Body of pancreas (tissue), 4 donors: ENCODE measurements at regions not wholly inside any gene's neighbourhood (a gene's known extent, or its start where the extent isn't known, plus 50 kb on each side); places are given as distances from the start of the nearest gene placed in this dataset.

ENCODE experiments used
- ATAC-seq: fragments of 150-250 bp; one replicate; pipeline ENCODE4 v1.9.1; 2016
- DNase-seq, 4 donors: peaks; one replicate each; pipeline ENCODE4 v3.0.0-alpha.2; 2019
- H3K27ac ChIP-seq, 4 donors: fragments of 200-600 bp; sonication (generic); 1 replicate in 3 of 4; 2 replicates in 1 of 4; pipeline versions ENCODE4 v1.5.1 to v1.6.1; 2016 to 2019; ENCODE audit warnings: mild to moderate bottlenecking in 1 of 4, mixed read lengths in 1 of 4, moderate library complexity in 1 of 4
- H3K27me3 ChIP-seq, 2 donors: fragments of 200-600 bp; sonication (generic); one replicate each; pipeline ENCODE4 v1.6.0; 2016; ENCODE audit warnings: mild to moderate bottlenecking in 1 of 2
- H3K36me3 ChIP-seq, 2 donors: fragments of 200-600 bp; sonication (generic); replicated peaks in 1 of 2; 2 replicates each; pipeline ENCODE4 v1.5.1; 2016; ENCODE audit warnings: low read depth in 2 of 2; ENCODE audit not compliant: insufficient read depth in 1 of 2
- H3K4me1 ChIP-seq: fragments of 200-600 bp; sonication (generic); one replicate; pipeline ENCODE4 v1.6.0; 2016
- H3K4me3 ChIP-seq, 2 donors: fragments of 200-600 bp; sonication (generic); 1 replicate in 1 of 2; 2 replicates in 1 of 2; pipeline ENCODE4 v1.5.1; 2016 to 2019
- H3K9me3 ChIP-seq, 3 donors: fragments of 200-600 bp; sonication (generic); 1 replicate in 2 of 3; 2 replicates in 1 of 3; pipeline ENCODE4 v1.5.1; 2016
- CTCF ChIP-seq, 7 experiments: fragments of 450-650 bp in 4 of 7; fragments of 200-600 bp in 3 of 7; sonication (generic) in 3 of 7; IDR thresholded peaks; one replicate each; pipeline ENCODE4 v1.5.1; 2016 to 2019; ENCODE audit warnings: antibody characterized with exemption in 7 of 7
- POLR2A ChIP-seq, 3 donors: fragments of 450-650 bp; IDR thresholded peaks; one replicate each; pipeline ENCODE4 v1.6.1; 2016; ENCODE audit warnings: antibody characterized with exemption in 3 of 3, mild to moderate bottlenecking in 2 of 3
- WGBS, 2 donors: methylation state at CpG; one replicate each; pipeline ENCODE4 v1.1.5; 2017; 5-methylcytosine and 5-hydroxymethylcytosine counted together
- intact Hi-C: fragments of 100-400 bp; cut with DNase I; formaldehyde crosslinking; loops from one replicate; pipeline ENCODE4 v1.15.1; 2023

- WGBS, 2 donors, result 85 to 86% methylated on average over 4 of the region's 4 CpGs
- DNase-seq (no peak), ATAC-seq (no peak)
- no peaks in the 10 kb centered on the region for H3K9me3 ChIP-seq
- no peak overlapping the region for H3K4me3 ChIP-seq
- TF ChIP-seq CTCF (IDR thresholded peaks at IDR 0.05), result no peak
- no peak for TF ChIP-seq POLR2A (IDR thresholded peaks at IDR 0.05)
- H3K4me1 ChIP-seq, result no peaks in the 10 kb centered on the region
- intact Hi-C loops, result no loop called here
- H3K36me3 ChIP-seq, result no peaks in the 10 kb centered on the region
- H3K27me3 ChIP-seq, result no peaks in the 10 kb centered on the region
- no peak overlapping the region for H3K27ac ChIP-seq
Observed at GRCh38 chr3:160154033-160154432, 71.2 kb upstream of the C3orf80 start.

- H3K27ac ChIP-seq, result no peak overlapping the region
- TF ChIP-seq CTCF (IDR thresholded peaks at IDR 0.05) (no peak), POLR2A (IDR thresholded peaks at IDR 0.05) (no peak)
Observed at GRCh38 chr3:160154596-160154995, 70.6 kb upstream of the C3orf80 start.

GRCh38 chr3:160157321-160157720 lies 67.9 kb upstream of the C3orf80 start:
- Histone ChIP-seq H3K9me3 (no peaks in the 10 kb centered on the region), H3K36me3 (no peaks in the 10 kb centered on the region), H3K4me3 (no peak overlapping the region), H3K4me1 (no peaks in the 10 kb centered on the region), H3K27ac (no peak overlapping the region), H3K27me3 (no peaks in the 10 kb centered on the region)
- DNase-seq, result no peak
- no peak for ATAC-seq
- intact Hi-C loops, result no loop called here
- TF ChIP-seq CTCF (IDR thresholded peaks at IDR 0.05), result no peak
- TF ChIP-seq POLR2A (IDR thresholded peaks at IDR 0.05), result no peak
- WGBS, 2 donors, result 88 to 90% methylated on average over 1 of the region's 1 CpG

More at GRCh38 chr3:160154596-160154995, 70.6 kb upstream of the C3orf80 start:
- no peaks in the 10 kb centered on the region for H3K4me1 ChIP-seq
- no peaks in the 10 kb centered on the region for H3K9me3 ChIP-seq
- no peaks in the 10 kb centered on the region for H3K27me3 ChIP-seq
- no peak for ATAC-seq
- H3K4me3 ChIP-seq, result no peak overlapping the region
- DNase-seq, result no peak
- 76 to 79% methylated on average over 2 of the region's 2 CpGs for WGBS, 2 donors
- no peaks in the 10 kb centered on the region for H3K36me3 ChIP-seq
- intact Hi-C loops, result no loop called here

GRCh38 chr3:160159341-160159740 lies 65.9 kb upstream of the C3orf80 start:
- TF ChIP-seq POLR2A (IDR thresholded peaks at IDR 0.05), result no peak
- TF ChIP-seq CTCF (IDR thresholded peaks at IDR 0.05), result no peak
- Histone ChIP-seq H3K27me3 (no peaks in the 10 kb centered on the region), H3K9me3 (no peaks in the 10 kb centered on the region), H3K4me3 (no peak overlapping the region), H3K4me1 (no peaks in the 10 kb centered on the region), H3K27ac (no peak overlapping the region), H3K36me3 (no peaks in the 10 kb centered on the region)
- 83 to 87% methylated on average over 2 of the region's 2 CpGs for WGBS, 2 donors
- DNase-seq (no peak), ATAC-seq (no peak)
- intact Hi-C loops, result no loop called here

GRCh38 chr3:160159806-160160205 lies 65.4 kb upstream of the C3orf80 start:
- no peak overlapping the region for H3K27ac ChIP-seq
- H3K9me3 ChIP-seq, result no peaks in the 10 kb centered on the region
- ATAC-seq (no peak), DNase-seq (no peak)
- H3K4me3 ChIP-seq, result no peak overlapping the region
- 85 to 90% methylated on average over 3 of the region's 3 CpGs for WGBS, 2 donors
- intact Hi-C loops, result loop anchor here (10.0 kb wide), 1 partner anchor 255 kb away; no protein-coding TSS in a partner anchor
- no peaks in the 10 kb centered on the region for H3K27me3 ChIP-seq
- no peaks in the 10 kb centered on the region for H3K4me1 ChIP-seq
- H3K36me3 ChIP-seq, result no peaks in the 10 kb centered on the region
- TF ChIP-seq POLR2A (IDR thresholded peaks at IDR 0.05) (no peak), CTCF (IDR thresholded peaks at IDR 0.05) (no peak)
